ENCODE measurements at regions not wholly inside any gene's neighbourhood (a gene's known extent, or its start where the extent isn't known, plus 50 kb on each side); places are given as distances from the start of the nearest gene placed in this dataset.

- no peak for TF ChIP-seq POLR2A (IDR thresholded peaks at IDR 0.05; ENCODE audit: low read length)
- no peak for TF ChIP-seq GATA1 (IDR thresholded peaks at IDR 0.05; ENCODE audit: low read depth, low read length)
Measured at GRCh38 chr10:9762966-9763656, 1254.6 kb upstream of the CELF2 start.
